MM.1S (cell line): ENCODE measurements at regions not wholly inside any gene's neighbourhood (a gene's known extent, or its start where the extent isn't known, plus 50 kb on each side); places are given as distances from the start of the nearest gene placed in this dataset.

Source experiments
- DNase-seq: peaks from one replicate; pipeline ENCODE4 v3.0.0-alpha.2; 2015
- H2AFZ ChIP-seq: fragments of 300-600 bp; sonication (generic); 2 replicates; pipeline ENCODE4 v1.6.0; 2016; ENCODE audit warnings: antibody characterized with exemption, low read length
- H3F3A ChIP-seq: fragments of 300-600 bp; sonication (generic); 2 replicates; pipeline ENCODE4 v1.6.1; 2016; ENCODE audit warnings: mild to moderate bottlenecking, antibody characterized with exemption, low read length, moderate library complexity, mixed read lengths; ENCODE audit not compliant: insufficient read depth
- H3K27ac ChIP-seq: fragments of 300-600 bp; sonication (generic); 2 replicates; pipeline ENCODE4 v1.5.1; 2016; ENCODE audit warnings: mild to moderate bottlenecking, low read length
- H3K27me3 ChIP-seq: fragments of 300-600 bp; sonication (generic); replicated peaks from 2 replicates; pipeline ENCODE4 v1.6.0; 2016; ENCODE audit warnings: low read length; ENCODE audit not compliant: insufficient read depth
- H3K36me3 ChIP-seq: fragments of 300-600 bp; sonication (generic); replicated peaks from 2 replicates; pipeline ENCODE4 v1.6.1; 2016; ENCODE audit warnings: mild to moderate bottlenecking, low read length, mixed read lengths; ENCODE audit not compliant: insufficient read depth
- H3K4me1 ChIP-seq: fragments of 300-600 bp; sonication (generic); 2 replicates; pipeline ENCODE4 v1.6.1; 2016; ENCODE audit warnings: low read length, mixed read lengths
- H3K4me2 ChIP-seq: fragments of 300-600 bp; sonication (generic); 2 replicates; pipeline ENCODE4 v1.6.0; 2016; ENCODE audit warnings: low read depth, low read length
- H3K4me3 ChIP-seq: fragments of 300-600 bp; sonication (generic); 2 replicates; pipeline ENCODE4 v1.5.1; 2016; ENCODE audit warnings: low read length, mixed read lengths
- H3K79me2 ChIP-seq: fragments of 300-600 bp; sonication (generic); 2 replicates; pipeline ENCODE4 v1.6.1; 2016; ENCODE audit warnings: mixed run types, low read length, mixed read lengths
- H3K9ac ChIP-seq: fragments of 300-600 bp; sonication (generic); 2 replicates; pipeline ENCODE4 v1.6.1; 2016; ENCODE audit warnings: low read length, mixed read lengths
- H3K9me2 ChIP-seq: fragments of 300-600 bp; sonication (generic); replicated peaks from 2 replicates; pipeline ENCODE4 v1.6.1; 2016; ENCODE audit warnings: mild to moderate bottlenecking, low read length, mixed read lengths; ENCODE audit not compliant: insufficient read depth
- H3K9me3 ChIP-seq: fragments of 300-600 bp; sonication (generic); replicated peaks from 2 replicates; pipeline ENCODE4 v1.6.1; 2016; ENCODE audit warnings: mild to moderate bottlenecking, low read length, mixed read lengths; ENCODE audit not compliant: insufficient read depth
- H4K20me1 ChIP-seq: fragments of 300-600 bp; sonication (generic); 2 replicates; pipeline ENCODE4 v1.6.1; 2016; ENCODE audit warnings: mild to moderate bottlenecking, low read length, moderate library complexity, mixed read lengths; ENCODE audit not compliant: insufficient read depth
- EZH2 ChIP-seq: fragments of 300-600 bp; sonication (generic); optimal IDR thresholded peaks from 2 replicates; pipeline ENCODE3; 2017; ENCODE audit warnings: low read depth, mild to moderate bottlenecking, antibody characterized with exemption, low read length, mixed read lengths
- EZH2phosphoT487 ChIP-seq: fragments of 300-600 bp; sonication (generic); IDR thresholded peaks from 2 replicates; pipeline ENCODE4 v1.6.1; 2018; ENCODE audit warnings: antibody characterized with exemption, low read length
- TF ChIP-seq, protein P1 (sequence below): fragments of 300-600 bp; sonication (generic); IDR thresholded peaks from 2 replicates; pipeline ENCODE4 v1.5.1; 2016; ENCODE audit warnings: antibody characterized with exemption, low read length, mixed read lengths

DNA sequence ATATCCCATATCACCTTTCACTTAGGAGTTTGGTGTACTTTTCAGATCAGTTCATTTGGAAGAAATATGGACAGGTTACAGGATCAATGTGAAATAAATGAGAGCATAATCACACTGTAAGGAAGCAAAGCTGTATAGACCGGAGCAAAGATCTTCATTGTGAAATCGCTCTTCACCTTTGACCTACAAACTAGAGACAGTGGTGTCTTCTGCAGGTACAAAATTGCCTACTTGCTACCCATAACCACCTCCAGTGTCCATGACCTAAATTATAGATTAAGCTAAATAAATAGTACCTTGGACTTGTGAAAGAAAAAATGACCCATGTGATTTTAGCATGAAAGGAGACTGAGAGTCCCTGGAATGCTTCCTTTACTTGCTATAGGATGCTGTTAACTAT is 379.5 kb upstream of the SUCLG2 start:
- H2AFZ ChIP-seq: no peak overlapping the region
- no peaks in the 10 kb centered on the region for H3K79me2 ChIP-seq
- no peaks in the 10 kb centered on the region; the same call in 1 of the 2 replicates for H3K9me2 ChIP-seq
- H3K9ac ChIP-seq: no peak overlapping the region
- H3K27me3 ChIP-seq: no peaks in the 10 kb centered on the region
- no peak overlapping the region for H3K4me3 ChIP-seq
- H4K20me1 ChIP-seq: no peaks in the 10 kb centered on the region
- DNase-seq: no peak
- no peak for TF ChIP-seq EZH2
- no peak for TF ChIP-seq EZH2phosphoT487
- TF ChIP-seq, protein P1, sequence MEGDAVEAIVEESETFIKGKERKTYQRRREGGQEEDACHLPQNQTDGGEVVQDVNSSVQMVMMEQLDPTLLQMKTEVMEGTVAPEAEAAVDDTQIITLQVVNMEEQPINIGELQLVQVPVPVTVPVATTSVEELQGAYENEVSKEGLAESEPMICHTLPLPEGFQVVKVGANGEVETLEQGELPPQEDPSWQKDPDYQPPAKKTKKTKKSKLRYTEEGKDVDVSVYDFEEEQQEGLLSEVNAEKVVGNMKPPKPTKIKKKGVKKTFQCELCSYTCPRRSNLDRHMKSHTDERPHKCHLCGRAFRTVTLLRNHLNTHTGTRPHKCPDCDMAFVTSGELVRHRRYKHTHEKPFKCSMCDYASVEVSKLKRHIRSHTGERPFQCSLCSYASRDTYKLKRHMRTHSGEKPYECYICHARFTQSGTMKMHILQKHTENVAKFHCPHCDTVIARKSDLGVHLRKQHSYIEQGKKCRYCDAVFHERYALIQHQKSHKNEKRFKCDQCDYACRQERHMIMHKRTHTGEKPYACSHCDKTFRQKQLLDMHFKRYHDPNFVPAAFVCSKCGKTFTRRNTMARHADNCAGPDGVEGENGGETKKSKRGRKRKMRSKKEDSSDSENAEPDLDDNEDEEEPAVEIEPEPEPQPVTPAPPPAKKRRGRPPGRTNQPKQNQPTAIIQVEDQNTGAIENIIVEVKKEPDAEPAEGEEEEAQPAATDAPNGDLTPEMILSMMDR: no peak
- no peak overlapping the region for H3K4me2 ChIP-seq
- no peak overlapping the region for H3K27ac ChIP-seq
- no peaks in the 10 kb centered on the region for H3K4me1 ChIP-seq
- H3F3A ChIP-seq: no peaks in the 10 kb centered on the region
- H3K9me3 ChIP-seq: no peaks in the 10 kb centered on the region
- no peaks in the 10 kb centered on the region for H3K36me3 ChIP-seq

DNA sequence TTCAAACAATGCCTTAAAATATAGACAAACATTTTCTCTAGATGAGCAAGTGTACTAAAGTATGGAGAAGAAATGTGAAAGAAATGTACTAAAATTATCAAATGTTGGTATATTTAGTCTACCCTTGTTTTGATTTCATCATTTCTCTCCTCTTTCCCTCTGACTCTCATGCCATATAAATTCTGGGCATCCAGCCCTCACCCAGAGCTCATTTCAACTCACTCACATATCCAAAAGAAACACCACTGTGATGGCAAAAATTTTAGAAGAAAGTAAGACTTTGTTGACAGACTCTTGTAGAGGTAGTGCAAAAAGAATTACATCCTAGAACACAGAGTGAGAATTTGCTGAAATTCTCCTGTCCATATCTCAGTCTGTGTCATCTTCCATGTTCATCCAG is 377.8 kb upstream of the SUCLG2 start:
- H3K27ac ChIP-seq: no peak overlapping the region
- no peak for TF ChIP-seq EZH2phosphoT487
- TF ChIP-seq, protein P1: no peak
- no peak for TF ChIP-seq EZH2

DNA sequence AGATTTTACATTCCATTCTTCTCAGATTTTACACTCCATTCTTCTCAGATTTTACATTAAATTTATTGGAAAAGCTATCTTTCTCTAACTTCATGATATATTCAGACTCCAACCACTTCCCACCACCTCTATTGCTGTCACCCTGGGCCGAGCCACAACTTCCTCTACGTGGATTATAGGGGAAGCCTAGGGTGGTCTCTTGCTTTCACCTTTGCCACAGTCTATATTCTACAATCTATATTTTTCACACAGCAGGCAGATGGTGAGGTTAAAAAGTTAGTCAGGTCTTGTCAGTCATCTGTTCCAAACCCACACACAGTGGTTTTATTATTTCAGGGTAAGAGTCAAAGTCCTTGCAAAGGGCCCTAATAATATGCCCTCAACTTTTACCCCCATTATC is 370.8 kb upstream of the SUCLG2 start:
- Histone ChIP-seq H2AFZ (no peak overlapping the region), H3K27me3 (no peaks in the 10 kb centered on the region), H3K27ac (no peak overlapping the region), H3K9me2 (no peaks in the 10 kb centered on the region), H3K79me2 (no peaks in the 10 kb centered on the region), H3K9me3 (no peaks in the 10 kb centered on the region), H3F3A (no peaks in the 10 kb centered on the region), H3K4me2 (no peak overlapping the region), H3K4me1 (no peaks in the 10 kb centered on the region), H3K36me3 (no peaks in the 10 kb centered on the region), H3K9ac (no peak overlapping the region), H3K4me3 (no peak overlapping the region), H4K20me1 (no peaks in the 10 kb centered on the region)
- TF ChIP-seq, protein P1: no peak
- no peak for TF ChIP-seq EZH2
- no peak for TF ChIP-seq EZH2phosphoT487
- no peak for DNase-seq

More for the DNA sequence above, 377.8 kb upstream of the SUCLG2 start:
- H3K79me2 ChIP-seq: no peaks in the 10 kb centered on the region
- no peaks in the 10 kb centered on the region for H3K4me1 ChIP-seq
- H2AFZ ChIP-seq: no peak overlapping the region
- H3K4me2 ChIP-seq: no peak overlapping the region
- H3F3A ChIP-seq: no peaks in the 10 kb centered on the region
- H3K9ac ChIP-seq: no peak overlapping the region
- no peak overlapping the region for H3K4me3 ChIP-seq
- DNase-seq: no peak
- H3K9me3 ChIP-seq: no peaks in the 10 kb centered on the region
- H3K36me3 ChIP-seq: no peaks in the 10 kb centered on the region
- H3K27me3 ChIP-seq: no peaks in the 10 kb centered on the region
- H3K9me2 ChIP-seq: no peaks in the 10 kb centered on the region; the same call in 1 of the 2 replicates
- H4K20me1 ChIP-seq: no peaks in the 10 kb centered on the region
